22Rv1 (cell line): ENCODE measurements at regions not wholly inside any gene's neighbourhood (a gene's known extent, or its start where the extent isn't known, plus 50 kb on each side); places are given as distances from the start of the nearest gene placed in this dataset.
"Not testable (repeated sequence)": the region's sequence is repeated elsewhere in the genome, so short reads cannot be mapped to it uniquely, and the experiment has no call there.

Experiments
- H3K27ac ChIP-seq: fragments of 450-650 bp; 2 replicates; pipeline ENCODE4 v1.5.1; 2017
- ZFX ChIP-seq: fragments of 450-650 bp; IDR thresholded peaks from 2 replicates; pipeline ENCODE4 v1.6.1; 2017; ENCODE audit warnings: antibody characterized with exemption, borderline replicate concordance
- TF ChIP-seq, protein P1 (sequence below): fragments of 450-650 bp; IDR thresholded peaks from 2 replicates; pipeline ENCODE4 v1.5.1; 2017; ENCODE audit warnings: mild to moderate bottlenecking

DNA sequence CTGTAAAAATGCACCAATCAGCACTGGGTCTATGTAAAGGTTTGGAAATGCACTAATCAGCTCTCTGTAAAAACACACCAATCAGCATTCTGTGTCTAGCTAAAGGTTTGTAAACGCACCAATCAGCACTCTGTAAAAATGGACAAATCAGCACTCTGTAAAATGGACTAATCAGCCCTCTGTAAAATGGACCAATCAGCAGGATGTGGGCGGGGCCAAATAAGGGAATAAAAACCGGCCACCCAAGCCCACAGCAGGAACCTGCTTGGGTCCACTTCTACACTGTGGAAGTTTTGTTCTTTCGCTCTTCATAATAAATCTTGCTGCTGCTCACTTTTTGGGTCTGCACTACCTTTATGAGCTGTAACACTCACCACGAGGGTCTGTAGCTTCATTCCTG lies 101.0 kb downstream of the SMC2 start:
- not testable (repeated sequence) for H3K27ac ChIP-seq

DNA sequence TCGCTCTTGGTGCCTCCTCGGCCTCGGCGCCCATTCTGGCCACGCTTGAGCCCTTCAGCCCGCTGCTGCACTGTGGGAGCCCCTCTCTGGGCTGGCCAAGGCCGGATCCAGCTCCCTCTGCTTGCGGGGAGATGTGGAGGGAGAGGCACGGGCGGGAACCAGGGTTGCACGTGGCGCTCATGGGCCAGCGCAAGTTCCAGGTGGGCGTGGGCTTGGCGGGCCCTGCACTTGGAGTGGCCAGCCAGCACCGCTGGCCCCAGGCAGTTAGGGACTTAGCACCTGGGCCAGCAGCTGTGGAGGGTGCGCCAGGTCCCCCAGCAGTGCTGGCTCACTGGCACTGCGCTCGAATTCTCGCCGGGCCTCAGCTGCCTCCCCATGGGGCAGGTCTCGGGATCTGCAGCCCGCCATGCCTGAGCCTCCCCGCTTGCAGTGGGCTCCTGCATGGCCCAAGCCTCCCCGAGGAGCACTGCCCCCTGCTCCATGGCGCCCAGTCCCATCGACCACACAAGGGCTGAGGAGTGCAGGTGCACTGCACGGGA lies 106.4 kb downstream of the SMC2 start:
- TF ChIP-seq, protein P1, sequence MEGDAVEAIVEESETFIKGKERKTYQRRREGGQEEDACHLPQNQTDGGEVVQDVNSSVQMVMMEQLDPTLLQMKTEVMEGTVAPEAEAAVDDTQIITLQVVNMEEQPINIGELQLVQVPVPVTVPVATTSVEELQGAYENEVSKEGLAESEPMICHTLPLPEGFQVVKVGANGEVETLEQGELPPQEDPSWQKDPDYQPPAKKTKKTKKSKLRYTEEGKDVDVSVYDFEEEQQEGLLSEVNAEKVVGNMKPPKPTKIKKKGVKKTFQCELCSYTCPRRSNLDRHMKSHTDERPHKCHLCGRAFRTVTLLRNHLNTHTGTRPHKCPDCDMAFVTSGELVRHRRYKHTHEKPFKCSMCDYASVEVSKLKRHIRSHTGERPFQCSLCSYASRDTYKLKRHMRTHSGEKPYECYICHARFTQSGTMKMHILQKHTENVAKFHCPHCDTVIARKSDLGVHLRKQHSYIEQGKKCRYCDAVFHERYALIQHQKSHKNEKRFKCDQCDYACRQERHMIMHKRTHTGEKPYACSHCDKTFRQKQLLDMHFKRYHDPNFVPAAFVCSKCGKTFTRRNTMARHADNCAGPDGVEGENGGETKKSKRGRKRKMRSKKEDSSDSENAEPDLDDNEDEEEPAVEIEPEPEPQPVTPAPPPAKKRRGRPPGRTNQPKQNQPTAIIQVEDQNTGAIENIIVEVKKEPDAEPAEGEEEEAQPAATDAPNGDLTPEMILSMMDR, result no peak
- TF ChIP-seq ZFX, result no peak
- no peak overlapping the region for H3K27ac ChIP-seq

DNA sequence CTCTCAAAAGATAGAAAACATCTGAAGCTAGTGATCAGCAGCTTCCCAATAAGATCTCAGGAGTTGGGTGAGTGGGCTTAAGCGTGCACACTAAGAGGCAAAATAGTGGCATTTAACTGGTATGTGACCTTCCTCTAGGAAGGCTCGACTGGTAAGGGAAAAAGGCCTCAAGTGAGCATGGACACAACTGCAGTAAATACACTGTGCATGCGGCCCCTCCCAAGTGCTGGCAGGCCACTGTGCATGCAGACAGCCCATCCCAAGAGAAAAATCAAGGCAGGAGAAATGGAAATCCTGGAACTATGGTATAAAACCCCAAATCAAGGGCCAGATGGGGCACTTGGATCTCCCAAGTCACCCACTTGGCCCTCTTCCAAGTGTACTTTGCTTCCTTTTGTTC lies 112.7 kb downstream of the SMC2 start:
- no peak overlapping the region for H3K27ac ChIP-seq

DNA sequence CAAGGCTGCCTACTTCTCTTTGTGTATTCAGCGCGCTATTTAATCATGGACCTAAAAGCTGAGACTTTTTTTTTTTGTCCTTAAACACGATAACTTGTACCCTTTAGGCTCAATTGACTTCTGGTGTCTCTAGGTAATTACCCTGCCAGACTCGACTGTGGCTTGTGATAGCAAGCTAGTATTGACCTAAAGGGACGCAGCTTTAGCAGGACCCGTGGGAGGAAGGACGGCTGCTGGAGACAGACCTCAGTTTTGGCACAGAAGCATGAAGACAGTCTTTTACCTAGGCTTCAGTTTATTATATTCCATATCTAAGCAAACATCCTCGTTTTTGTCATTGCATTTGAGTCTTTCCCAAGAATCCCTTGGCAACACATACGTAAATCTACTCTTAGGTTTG lies 115.3 kb downstream of the SMC2 start:
- no peak for TF ChIP-seq ZFX
- TF ChIP-seq, protein P1, result no peak

More for the DNA sequence above, 112.7 kb downstream of the SMC2 start:
- TF ChIP-seq, protein P1, result no peak
- TF ChIP-seq ZFX, result no peak

DNA sequence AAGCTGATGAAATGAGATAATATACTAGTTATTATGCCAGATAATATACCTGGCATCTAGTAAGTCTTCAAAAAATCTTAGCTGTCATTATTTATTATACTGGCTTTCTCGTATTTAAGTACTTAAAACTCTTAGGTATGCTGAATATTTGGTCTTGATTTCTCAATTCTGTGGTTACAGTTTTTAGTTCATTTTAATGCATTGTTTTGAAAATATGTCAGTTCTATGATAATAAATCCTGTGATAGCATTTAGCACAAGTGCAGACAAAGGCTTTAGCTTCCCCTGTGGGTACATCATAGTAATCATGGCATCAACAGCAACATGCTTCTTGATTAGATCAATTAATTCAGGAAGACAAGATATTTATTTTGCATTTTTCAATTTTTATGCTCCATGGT lies 133.0 kb downstream of the SMC2 start:
- TF ChIP-seq, protein P1, result no peak
- TF ChIP-seq ZFX, result no peak
- no peak overlapping the region for H3K27ac ChIP-seq

More for the DNA sequence above, 115.3 kb downstream of the SMC2 start:
- no peak overlapping the region for H3K27ac ChIP-seq

DNA sequence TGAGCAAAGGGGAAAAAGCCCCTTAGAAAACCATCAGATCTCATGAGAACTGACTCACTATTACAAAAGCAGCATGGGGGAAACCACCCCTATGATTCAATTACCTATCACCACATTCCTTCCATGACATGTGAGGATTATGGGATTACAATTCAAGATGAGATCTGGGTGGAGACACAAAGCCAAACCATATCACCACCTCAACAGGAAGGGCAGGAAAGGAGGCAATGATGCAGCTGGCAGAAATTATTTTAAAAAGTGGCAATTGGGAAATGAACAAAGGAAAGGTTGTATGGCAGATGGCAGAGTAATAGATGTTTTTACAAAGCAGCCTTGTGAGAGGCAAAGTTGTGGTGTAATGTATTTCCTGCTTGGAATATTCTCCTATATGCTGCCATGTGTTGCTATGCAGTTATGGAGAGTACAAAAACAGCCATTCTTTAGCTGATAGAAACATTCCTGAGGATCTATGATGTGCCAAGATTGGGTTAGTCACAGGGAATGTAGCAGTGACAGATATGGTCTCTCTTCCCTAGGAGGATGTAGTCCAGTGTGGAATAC lies 138.8 kb downstream of the SMC2 start:
- no peak overlapping the region for H3K27ac ChIP-seq
- TF ChIP-seq, protein P1, result no peak
- no peak for TF ChIP-seq ZFX

DNA sequence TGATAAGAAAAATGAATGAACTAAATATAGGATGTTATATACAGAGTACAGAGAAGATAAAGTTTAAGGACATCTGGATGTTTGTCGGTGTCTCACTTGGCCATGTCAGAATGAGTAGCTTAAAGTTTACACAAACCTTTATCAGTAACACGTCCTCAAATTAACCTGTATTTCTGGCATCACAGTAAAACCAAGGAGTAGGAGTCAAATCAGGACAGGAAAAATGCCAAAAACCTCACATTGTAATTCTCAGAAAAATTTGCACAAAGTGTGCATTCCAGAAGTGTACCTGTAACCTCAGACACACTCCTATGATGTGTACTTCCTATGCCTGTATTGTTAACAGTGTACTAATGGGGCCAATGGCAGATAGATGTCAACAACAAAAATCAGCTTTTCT lies 139.3 kb downstream of the SMC2 start:
- no peak for TF ChIP-seq ZFX
- TF ChIP-seq, protein P1, result no peak
- H3K27ac ChIP-seq, result no peak overlapping the region

DNA sequence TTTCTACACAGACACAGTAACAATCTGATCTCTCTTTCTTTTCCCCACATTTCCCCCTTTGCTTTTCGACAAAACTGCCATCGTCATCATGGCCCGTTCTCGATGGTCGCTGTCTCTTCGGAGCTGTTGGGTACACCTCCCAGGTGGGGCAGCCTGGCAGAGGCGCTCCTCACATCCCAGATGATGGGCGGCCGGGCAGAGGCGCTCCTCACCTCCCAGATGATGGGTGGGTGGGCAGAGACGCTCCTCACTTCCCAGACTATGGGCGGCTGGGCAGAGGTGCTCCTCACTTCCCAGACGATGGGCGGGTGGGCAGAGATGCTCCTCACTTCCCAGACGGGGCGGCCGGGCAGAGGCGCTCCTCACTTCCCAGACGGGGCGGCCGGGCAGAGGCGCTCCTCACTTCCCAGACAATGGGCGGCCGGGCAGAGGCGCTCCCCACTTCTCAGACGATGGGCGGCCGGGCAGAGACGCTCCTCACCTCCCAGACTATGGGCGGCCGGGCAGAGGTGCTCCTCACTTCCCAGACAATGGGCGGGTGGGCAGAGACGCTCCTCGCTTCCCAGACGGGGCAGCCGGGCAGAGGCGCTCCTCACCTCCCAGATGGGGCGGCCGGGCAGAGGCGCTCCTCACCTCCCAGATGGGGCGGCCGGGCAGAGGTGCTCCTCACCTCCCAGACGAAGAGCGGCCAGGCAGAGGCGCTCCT lies 140.7 kb downstream of the SMC2 start:
- H3K27ac ChIP-seq, result not testable (repeated sequence)

DNA sequence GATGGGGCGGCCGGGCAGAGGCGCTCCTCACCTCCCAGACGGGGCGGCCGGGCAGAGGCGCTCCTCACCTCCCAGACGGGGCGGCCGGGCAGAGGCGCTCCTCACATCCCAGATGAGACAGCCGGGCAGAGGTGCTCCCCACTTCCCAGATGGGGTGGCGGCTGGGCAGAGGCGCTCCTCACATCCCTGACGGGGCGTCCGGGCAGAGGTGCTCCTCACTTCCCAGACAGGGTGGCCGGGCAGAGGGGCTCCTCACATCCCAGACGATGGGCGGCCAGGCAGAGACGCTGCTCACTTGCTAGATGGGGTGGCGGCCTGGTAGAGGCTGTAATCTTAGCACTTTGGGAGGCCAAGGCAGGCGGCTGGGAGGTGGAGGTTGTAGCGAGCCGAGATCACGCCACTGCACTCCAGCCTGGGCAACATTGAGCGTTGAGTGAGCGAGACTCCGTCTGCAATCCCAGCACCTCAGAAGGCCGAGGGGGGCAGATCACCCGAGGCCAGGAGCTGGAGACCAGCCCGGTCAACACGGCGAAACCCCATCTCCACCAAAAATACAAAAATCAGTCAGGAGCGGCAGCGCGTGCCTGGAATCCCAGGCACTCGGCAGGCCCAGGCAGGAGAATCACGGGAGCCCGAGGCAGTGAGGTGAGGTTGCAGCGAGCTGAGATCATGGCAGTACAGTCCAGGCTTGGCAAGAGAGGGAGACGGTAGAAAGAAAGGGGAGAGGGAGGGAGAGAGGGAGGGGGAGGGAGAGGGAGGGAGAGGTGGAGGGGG lies 141.4 kb downstream of the SMC2 start:
- H3K27ac ChIP-seq, result not testable (repeated sequence)
